HepG2 (cell line): ENCODE measurements at regions not wholly inside any gene's neighbourhood (a gene's known extent, or its start where the extent isn't known, plus 50 kb on each side); places are given as distances from the start of the nearest gene placed in this dataset.

ENCODE experiments used
- ATAC-seq: fragments of 200-7000 bp; cut with Tn5 transposase; 3 replicates; pipeline ENCODE4 v1.9.1; 2020; ENCODE audit warnings: mild to moderate bottlenecking, moderate library complexity
- BruUV-seq: library from RNA; stranded (reverse); fragments of 400-500 nt; replicated peaks from 2 replicates; lab custom pipeline; 2021; lab: Mats Ljungman, UMichigan
- CTCF ChIA-PET: fragments of 300-600 bp; formaldehyde crosslinking; extraction: SDS; loops from one replicate; lab custom pipeline; 2021; ENCODE audit warnings: low total read pairs, inconsistent platforms, low intra/inter-chr PET ratio; lab: Yijun Ruan, JAX
- POLR2A ChIA-PET: fragments of 350-600 bp; sonication (Branson Sonifier 250); formaldehyde crosslinking; loops from one replicate; lab custom pipeline; 2020; ENCODE audit warnings: antibody characterized with exemption, inconsistent platforms; lab: Yijun Ruan, JAX
- DNase-seq: peaks from one replicate; pipeline ENCODE4 v3.0.0-alpha.2; 2015; ENCODE audit warnings: low spot score
- FAIRE-seq: peaks from 3 replicates; lab custom pipeline; 2011; peaks lifted over from hg19 to GRCh38; lab: Jason Lieb, UNC
- H2AFZ ChIP-seq: one replicate; pipeline ENCODE4 v1.6.1; 2011; ENCODE audit warnings: low read length, inconsistent platforms
- H3K27ac ChIP-seq: fragments of 300-600 bp; 3 replicates; pipeline ENCODE4 v1.8.0; 2011; ENCODE audit warnings: mixed run types, mild to moderate bottlenecking, mixed read lengths, low read length, inconsistent platforms; ENCODE audit not compliant: insufficient read depth; ENCODE audit errors: extremely low read length
- H3K27me3 ChIP-seq, 2 experiments: fragments of 200-600 bp in 1 of 2; 2 replicates in 1 of 2; 3 replicates in 1 of 2; pipeline versions ENCODE4 v1.6.0 to v1.8.0; 2011; ENCODE audit warnings: low read length in 2 of 2, mild to moderate bottlenecking in 2 of 2, moderate library complexity in 2 of 2, inconsistent platforms in 1 of 2; ENCODE audit not compliant: insufficient read depth in 2 of 2, control insufficient read depth in 1 of 2
- H3K36me3 ChIP-seq, 2 experiments: fragments of 200-600 bp in 1 of 2; replicated peaks in 1 of 2; 2 replicates in 1 of 2; 3 replicates in 1 of 2; pipeline versions ENCODE4 v1.5.1 to v1.8.0; 2011; ENCODE audit warnings: low read length in 2 of 2, inconsistent platforms in 1 of 2; ENCODE audit not compliant: insufficient read depth in 2 of 2, control insufficient read depth in 1 of 2
- H3K4me1 ChIP-seq: 2 replicates; pipeline ENCODE4 v1.5.1; 2012; ENCODE audit warnings: low read length, inconsistent platforms; ENCODE audit not compliant: insufficient read depth
- H3K4me2 ChIP-seq: 2 replicates; pipeline ENCODE4 v1.6.0; 2011; ENCODE audit warnings: low read depth, low read length, inconsistent platforms
- H3K4me3 ChIP-seq, 3 experiments: fragments of 200-600 bp in 1 of 3; sonication (generic), shearing (Covaris generic) in 1 of 3; replicated peaks in 1 of 3; 2 replicates each; pipeline ENCODE4 v1.5.1; 2011 to 2016; ENCODE audit warnings: low read length in 3 of 3, inconsistent platforms in 2 of 3, low read depth in 2 of 3, mild to moderate bottlenecking in 2 of 3, control low read depth in 1 of 3, mixed read lengths in 1 of 3; ENCODE audit not compliant: insufficient read depth in 1 of 3
- H3K79me2 ChIP-seq: one replicate; pipeline ENCODE4 v1.6.1; 2011; ENCODE audit warnings: low read length, inconsistent platforms; ENCODE audit not compliant: insufficient read depth
- H3K9ac ChIP-seq: 2 replicates; pipeline ENCODE4 v1.6.0; 2011; ENCODE audit warnings: mild to moderate bottlenecking, low read depth, low read length, inconsistent platforms; ENCODE audit not compliant: insufficient read depth
- H3K9me3 ChIP-seq: 2 replicates; pipeline ENCODE4 v1.5.1; 2012; ENCODE audit warnings: mild to moderate bottlenecking, low read length
- H4K20me1 ChIP-seq: 2 replicates; pipeline ENCODE4 v1.6.0; 2011; ENCODE audit warnings: inconsistent platforms, mild to moderate bottlenecking, low read length, moderate library complexity; ENCODE audit not compliant: insufficient read depth
- ATRX ChIP-seq: sonication (generic); formaldehyde crosslinking; IDR thresholded peaks from 2 replicates; pipeline ENCODE4 v1.4.0; 2020; ENCODE audit warnings: missing genetic modification reagents, borderline replicate concordance
- FOXK2 ChIP-seq: fragments of 450-650 bp; IDR thresholded peaks from 2 replicates; pipeline ENCODE4 v1.6.1; 2016
- MIXL1 ChIP-seq: IDR thresholded peaks from 2 replicates; pipeline ENCODE4 v1.6.1; 2016
- SRF ChIP-seq: IDR thresholded peaks from 2 replicates; pipeline ENCODE4 v1.6.1; 2011; ENCODE audit warnings: mild to moderate bottlenecking, low read depth, low read length, moderate library complexity
- TFE3 ChIP-seq: IDR thresholded peaks from 2 replicates; pipeline ENCODE4 v1.6.1; 2016
- ZMYM3 ChIP-seq: sonication (generic); formaldehyde crosslinking; IDR thresholded peaks from 2 replicates; pipeline ENCODE4 v1.5.1; 2020; ENCODE audit warnings: mild to moderate bottlenecking, missing genetic modification reagents
- ZNF260 ChIP-seq: sonication (generic); formaldehyde crosslinking; IDR thresholded peaks from 2 replicates; pipeline ENCODE4 v1.4.0; 2020; ENCODE audit warnings: missing genetic modification reagents, low read depth, mild to moderate bottlenecking, borderline replicate concordance
- ZNF264 ChIP-seq: sonication (generic); formaldehyde crosslinking; IDR thresholded peaks from 2 replicates; pipeline ENCODE4 v1.4.0; 2020; ENCODE audit warnings: missing genetic modification reagents
- ZNF570 ChIP-seq: sonication (generic); formaldehyde crosslinking; IDR thresholded peaks from 2 replicates; pipeline ENCODE4 v1.4.0; 2020; ENCODE audit warnings: mild to moderate bottlenecking, missing genetic modification reagents, borderline replicate concordance
- in situ Hi-C: cut with HindIII; loops from 2 replicates; pipeline ENCODE4 v1.10.0; 2017; ENCODE audit warnings: low pct_unique_long_range_greater_than_20kb; ENCODE audit not compliant: extremely low pct_ligation_motif_present
- intact Hi-C: fragments of 100-400 bp; cut with micrococcal nuclease; formaldehyde crosslinking; loops from one replicate; pipeline ENCODE4 v1.10.0; 2022; ENCODE audit not compliant: unreplicated experiment
- TF ChIP-seq, protein P1 (sequence below): sonication (generic); formaldehyde crosslinking; IDR thresholded peaks from 2 replicates; pipeline ENCODE4 v1.4.0; 2020; ENCODE audit warnings: mild to moderate bottlenecking, missing genetic modification reagents
- TF ChIP-seq, protein P2 (sequence below): sonication (generic); formaldehyde crosslinking; IDR thresholded peaks from 2 replicates; pipeline ENCODE4 v1.4.0; 2020; ENCODE audit warnings: missing genetic modification reagents

GRCh38 chr5:109561447-109561846 is 128.3 kb upstream of the MAN2A1 start:
- DNase-seq: no peak
- H2AFZ ChIP-seq: no peak overlapping the region

More at GRCh38 chr5:109561447-109561846, 128.3 kb upstream of the MAN2A1 start:
- FAIRE-seq (no peak), ATAC-seq (no peak)
- no peak overlapping the region for H3K9ac ChIP-seq
- intact Hi-C loops (no loop called here), in situ Hi-C loops (no loop called here)
- no peak overlapping the region for H3K27ac ChIP-seq
- H3K4me3 ChIP-seq: no peak overlapping the region
- POLR2A ChIA-PET: no interaction called here
- TF ChIP-seq FOXK2 (no peak), ZNF264 (CRISPR knock-in tag) (no peak), TFE3 (CRISPR knock-in tag) (no peak), ATRX (no peak), ZMYM3 (CRISPR knock-in tag) (no peak), SRF (no peak), MIXL1 (CRISPR knock-in tag) (no peak), ZNF260 (CRISPR knock-in tag) (no peak), ZNF570 (CRISPR knock-in tag) (no peak)
- TF ChIP-seq, protein P1, sequence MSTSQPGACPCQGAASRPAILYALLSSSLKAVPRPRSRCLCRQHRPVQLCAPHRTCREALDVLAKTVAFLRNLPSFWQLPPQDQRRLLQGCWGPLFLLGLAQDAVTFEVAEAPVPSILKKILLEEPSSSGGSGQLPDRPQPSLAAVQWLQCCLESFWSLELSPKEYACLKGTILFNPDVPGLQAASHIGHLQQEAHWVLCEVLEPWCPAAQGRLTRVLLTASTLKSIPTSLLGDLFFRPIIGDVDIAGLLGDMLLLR (CRISPR knock-in tag): no peak
- TF ChIP-seq, protein P2, sequence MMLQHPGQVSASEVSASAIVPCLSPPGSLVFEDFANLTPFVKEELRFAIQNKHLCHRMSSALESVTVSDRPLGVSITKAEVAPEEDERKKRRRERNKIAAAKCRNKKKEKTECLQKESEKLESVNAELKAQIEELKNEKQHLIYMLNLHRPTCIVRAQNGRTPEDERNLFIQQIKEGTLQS (CRISPR knock-in tag): no peak
- TF ChIP-seq, all 625 proteins: peak for 0
- no peaks in the 10 kb centered on the region for H3K4me1 ChIP-seq
- H3K9me3 ChIP-seq: no peaks in the 10 kb centered on the region
- no peaks in the 10 kb centered on the region for H3K36me3 ChIP-seq
- CTCF ChIA-PET: no interaction called here
- H4K20me1 ChIP-seq: no peaks in the 10 kb centered on the region
- no TSS peak for BruUV-seq
- H3K79me2 ChIP-seq: no peaks in the 10 kb centered on the region
- no peaks in the 10 kb centered on the region for H3K27me3 ChIP-seq
- H3K4me2 ChIP-seq: no peak overlapping the region
